GM12865 (cell line): ENCODE measurements at regions not wholly inside any gene's neighbourhood (a gene's known extent, or its start where the extent isn't known, plus 50 kb on each side); places are given as distances from the start of the nearest gene placed in this dataset.

Source experiments
- DNase-seq: peaks from one replicate; pipeline ENCODE4 v3.0.0; 2010; ENCODE audit warnings: low read depth
- H3K4me3 ChIP-seq: 2 replicates; pipeline ENCODE4 v1.5.1; 2011; ENCODE audit warnings: mild to moderate bottlenecking, low read depth, low read length, control low read depth
- TF ChIP-seq, protein P1 (sequence below): IDR thresholded peaks from 2 replicates; pipeline ENCODE4 v1.5.1; 2011; ENCODE audit warnings: low read length, control low read depth, low read depth, inconsistent platforms; ENCODE audit not compliant: insufficient read depth; ENCODE audit errors: missing control alignments

DNA sequence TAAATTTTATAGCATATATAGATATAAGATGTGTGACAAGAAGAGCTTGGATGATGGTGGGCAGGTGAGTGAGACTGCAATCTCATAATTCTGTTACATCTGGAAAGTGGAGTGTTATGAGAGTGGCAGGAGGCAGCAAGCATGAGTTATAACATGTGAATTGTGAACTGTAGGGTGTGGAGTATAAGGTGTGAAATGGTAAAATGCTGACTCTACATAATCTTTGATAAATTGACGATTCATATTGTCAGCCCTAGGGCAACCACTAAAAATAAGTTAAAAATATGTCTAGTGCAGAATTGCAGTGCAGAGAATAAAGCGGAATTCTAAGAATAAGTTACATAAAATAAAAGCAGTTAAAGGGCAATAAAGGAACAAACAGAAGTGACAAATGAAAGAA lies 74.8 kb upstream of the AKR1E2 start:
- H3K4me3 ChIP-seq: no peak overlapping the region
- DNase-seq: no peak
- TF ChIP-seq, protein P1, sequence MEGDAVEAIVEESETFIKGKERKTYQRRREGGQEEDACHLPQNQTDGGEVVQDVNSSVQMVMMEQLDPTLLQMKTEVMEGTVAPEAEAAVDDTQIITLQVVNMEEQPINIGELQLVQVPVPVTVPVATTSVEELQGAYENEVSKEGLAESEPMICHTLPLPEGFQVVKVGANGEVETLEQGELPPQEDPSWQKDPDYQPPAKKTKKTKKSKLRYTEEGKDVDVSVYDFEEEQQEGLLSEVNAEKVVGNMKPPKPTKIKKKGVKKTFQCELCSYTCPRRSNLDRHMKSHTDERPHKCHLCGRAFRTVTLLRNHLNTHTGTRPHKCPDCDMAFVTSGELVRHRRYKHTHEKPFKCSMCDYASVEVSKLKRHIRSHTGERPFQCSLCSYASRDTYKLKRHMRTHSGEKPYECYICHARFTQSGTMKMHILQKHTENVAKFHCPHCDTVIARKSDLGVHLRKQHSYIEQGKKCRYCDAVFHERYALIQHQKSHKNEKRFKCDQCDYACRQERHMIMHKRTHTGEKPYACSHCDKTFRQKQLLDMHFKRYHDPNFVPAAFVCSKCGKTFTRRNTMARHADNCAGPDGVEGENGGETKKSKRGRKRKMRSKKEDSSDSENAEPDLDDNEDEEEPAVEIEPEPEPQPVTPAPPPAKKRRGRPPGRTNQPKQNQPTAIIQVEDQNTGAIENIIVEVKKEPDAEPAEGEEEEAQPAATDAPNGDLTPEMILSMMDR: no peak

DNA sequence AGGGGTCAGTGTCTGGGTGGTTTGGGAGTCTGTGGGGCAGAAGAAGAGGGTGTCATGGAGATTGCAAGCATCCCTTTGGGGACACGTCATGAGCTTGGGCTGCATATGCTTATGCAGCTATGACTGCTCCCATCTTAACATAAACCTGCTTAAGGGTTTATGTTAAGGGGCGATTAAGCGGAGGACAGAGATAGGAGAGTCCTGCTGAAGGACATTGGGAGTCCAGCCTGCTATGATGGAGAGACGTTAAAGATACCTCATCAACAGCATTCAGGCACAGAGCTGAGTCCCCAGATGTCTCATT lies 76.8 kb upstream of the AKR1E2 start:
- TF ChIP-seq, protein P1: no peak
- H3K4me3 ChIP-seq: no peak overlapping the region
- DNase-seq: no peak

DNA sequence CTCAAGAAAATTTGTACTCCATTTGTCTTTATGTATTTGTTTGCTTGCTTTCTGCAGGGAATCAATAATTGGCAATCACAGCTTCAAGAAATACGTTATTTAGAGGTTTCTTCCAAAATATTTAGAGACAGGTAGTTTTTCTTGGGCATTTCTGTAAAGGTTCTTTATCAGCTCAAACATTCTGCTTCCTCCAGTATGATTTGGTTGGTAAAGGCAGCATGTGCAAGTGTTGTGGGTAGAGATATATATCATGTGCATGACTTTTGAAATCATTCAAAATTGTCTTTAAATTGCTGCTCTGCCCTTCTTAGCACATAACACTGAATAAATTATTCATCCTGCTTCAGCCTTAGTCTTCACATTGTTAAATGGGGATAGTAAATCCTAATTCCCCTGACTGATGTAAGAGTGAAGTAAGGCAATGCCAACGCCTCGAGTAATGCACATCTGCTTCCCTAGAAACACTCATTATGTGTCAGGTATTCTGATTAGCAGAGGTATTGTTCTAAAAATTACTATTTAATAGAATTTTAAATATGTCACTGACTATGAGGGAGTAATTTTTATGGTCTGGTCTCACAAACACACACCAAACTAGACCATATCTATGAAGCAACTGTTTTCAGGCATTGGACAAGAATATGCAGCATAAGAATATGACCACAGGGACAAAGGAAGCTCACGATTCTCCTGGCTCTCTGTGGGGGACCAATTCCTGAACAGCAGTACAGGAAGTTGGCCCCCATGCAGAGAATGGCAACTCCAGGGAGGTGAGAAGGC lies 77.3 kb upstream of the AKR1E2 start:
- TF ChIP-seq, protein P1: no peak
- no peak overlapping the region for H3K4me3 ChIP-seq
- DNase-seq: no peak

DNA sequence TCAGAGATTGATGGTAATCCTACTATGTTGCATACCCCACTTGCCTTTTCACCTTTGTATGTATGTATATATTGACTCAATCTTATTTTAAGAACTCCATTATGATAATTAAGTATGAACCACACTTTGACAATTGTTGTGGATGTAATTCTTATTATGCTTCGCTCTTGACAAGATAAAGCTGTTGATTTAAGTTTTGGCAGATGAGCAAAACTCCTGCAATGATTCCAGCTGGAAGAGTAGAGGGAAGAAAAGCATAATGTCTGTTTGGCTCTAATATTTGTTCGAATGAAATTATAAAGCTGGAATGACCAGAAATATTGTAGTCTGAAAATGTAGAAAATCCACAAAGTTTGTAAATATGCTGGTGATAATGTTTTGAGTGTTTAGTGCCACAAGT lies 83.8 kb upstream of the AKR1E2 start:
- TF ChIP-seq, protein P1: no peak
- no peak for DNase-seq
- H3K4me3 ChIP-seq: no peak overlapping the region

DNA sequence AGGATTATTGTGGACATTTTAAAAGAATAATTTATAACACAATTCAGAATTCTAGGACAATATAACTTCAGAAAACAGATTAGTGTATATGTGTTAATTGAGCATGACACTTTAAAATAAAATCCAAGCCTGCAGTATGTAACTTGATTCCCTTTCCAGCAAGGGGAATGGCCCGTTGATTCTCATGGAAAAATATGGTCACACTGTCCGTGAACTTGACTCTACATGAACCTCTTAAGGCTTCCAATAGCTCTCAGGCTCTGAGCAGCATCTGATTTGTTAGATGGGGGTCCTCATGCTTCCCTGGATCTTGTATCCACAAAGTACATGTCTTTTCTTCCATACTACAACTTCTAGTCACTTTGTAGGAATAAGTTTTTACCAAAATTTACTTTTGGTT lies 85.5 kb upstream of the AKR1E2 start:
- DNase-seq: no peak
- H3K4me3 ChIP-seq: no peak overlapping the region
- TF ChIP-seq, protein P1: no peak

DNA sequence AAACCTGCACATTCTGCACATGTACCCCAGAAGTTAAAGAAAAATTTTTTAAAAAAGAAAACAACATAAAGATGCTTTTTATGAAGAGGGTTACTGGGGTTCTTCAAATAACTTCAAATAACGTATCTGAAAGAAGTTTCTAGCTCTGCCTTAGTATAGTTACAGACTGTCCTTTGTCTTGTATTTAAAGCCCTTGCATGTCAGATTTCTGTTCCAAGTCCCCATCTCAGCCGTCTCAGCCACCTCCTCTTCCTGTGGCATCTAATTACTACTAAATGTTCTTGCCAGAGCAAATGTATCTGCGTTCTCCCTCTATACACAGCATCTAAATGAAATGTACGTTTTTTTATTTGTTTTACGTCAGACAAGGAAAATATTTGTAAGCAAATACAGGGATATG lies 89.4 kb upstream of the AKR1E2 start:
- TF ChIP-seq, protein P1: no peak
- no peak for DNase-seq
- H3K4me3 ChIP-seq: no peak overlapping the region

DNA sequence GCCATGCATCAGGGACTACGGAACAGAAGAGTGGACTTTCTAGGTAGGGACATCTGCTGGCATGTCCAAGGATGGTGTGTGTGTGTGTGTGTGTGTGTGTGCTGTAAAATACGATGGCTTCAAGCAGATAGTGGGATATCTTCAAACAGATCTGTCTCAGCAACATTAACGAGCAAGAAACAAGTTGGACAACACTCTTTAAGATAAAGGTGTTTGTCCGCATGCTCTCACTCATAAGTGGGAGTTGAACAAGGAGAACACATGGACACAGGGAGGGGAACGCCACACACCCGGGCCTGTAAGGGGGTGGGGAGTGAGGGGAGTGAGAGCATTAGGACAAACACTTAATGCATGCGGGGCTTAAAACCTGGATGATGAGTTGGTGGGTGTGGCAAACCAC lies 89.8 kb upstream of the AKR1E2 start:
- DNase-seq: no peak
- TF ChIP-seq, protein P1: no peak
- no peak overlapping the region for H3K4me3 ChIP-seq
